CD4-positive, alpha-beta T cell (primary cell): ENCODE measurements at regions not wholly inside any gene's neighbourhood (a gene's known extent, or its start where the extent isn't known, plus 50 kb on each side); places are given as distances from the start of the nearest gene placed in this dataset.

Source experiments
- ATAC-seq: fragments of 200-7000 bp; cut with Tn5 transposase; one replicate; pipeline ENCODE4 v1.10.0; 2022; ENCODE audit warnings: mild to moderate bottlenecking; ENCODE audit not compliant: poor library complexity
- CTCF ChIA-PET: fragments of 350-600 bp; sonication (Branson Sonifier 250); formaldehyde crosslinking; loops from one replicate; lab custom pipeline; 2021; ENCODE audit warnings: antibody characterized with exemption, inconsistent platforms; lab: Charles Lee
- POLR2A ChIA-PET: fragments of 350-600 bp; sonication (Branson Sonifier 250); formaldehyde crosslinking; loops from one replicate; lab custom pipeline; 2021; ENCODE audit warnings: antibody characterized with exemption, inconsistent platforms; lab: Charles Lee
- DNase-seq, 14 experiments: peaks; one replicate each; pipeline ENCODE4 v3.0.0-alpha.2; 2013 to 2020; ENCODE audit warnings: mixed read lengths in 2 of 14
- H3K27ac ChIP-seq, 2 donors: one replicate each; pipeline versions ENCODE4 v1.5.1 to v1.7.0; 2013; ENCODE audit warnings: low read length in 2 of 2, low read depth in 1 of 2, mild to moderate bottlenecking in 1 of 2
- H3K27me3 ChIP-seq, 2 experiments: 1 replicate in 1 of 2; 2 replicates in 1 of 2; pipeline versions ENCODE4 v1.6.1 to v1.7.0; 2013; ENCODE audit warnings: low read length in 2 of 2, control low read depth in 1 of 2, mild to moderate bottlenecking in 1 of 2, moderate library complexity in 1 of 2; ENCODE audit not compliant: insufficient read depth in 2 of 2, control insufficient read depth in 1 of 2
- H3K36me3 ChIP-seq: one replicate; pipeline ENCODE4 v1.6.1; 2013; ENCODE audit warnings: low read length, control low read depth; ENCODE audit not compliant: insufficient read depth
- H3K4me1 ChIP-seq: one replicate; pipeline ENCODE4 v1.6.1; 2013; ENCODE audit warnings: low read length, control low read depth; ENCODE audit not compliant: insufficient read depth
- H3K4me3 ChIP-seq: one replicate; pipeline ENCODE4 v1.5.1; 2013; ENCODE audit warnings: mild to moderate bottlenecking, low read length, moderate library complexity
- H3K9me3 ChIP-seq, 2 experiments: 1 replicate in 1 of 2; 2 replicates in 1 of 2; pipeline versions ENCODE4 v1.6.1 to v1.7.0; 2013; ENCODE audit warnings: low read length in 2 of 2, mild to moderate bottlenecking in 2 of 2, control low read depth in 1 of 2, moderate library complexity in 1 of 2; ENCODE audit not compliant: control insufficient read depth in 1 of 2, insufficient read depth in 1 of 2
- H3K27ac Mint-ChIP-seq: one replicate; pipeline ENCODE4 v1.8.0; 2020; ENCODE audit warnings: mixed read lengths
- H3K27me3 Mint-ChIP-seq: one replicate; pipeline ENCODE4 v1.8.0; 2021; ENCODE audit warnings: mixed read lengths
- H3K36me3 Mint-ChIP-seq: one replicate; pipeline ENCODE4 v1.8.0; 2021; ENCODE audit warnings: low read depth, mixed read lengths
- H3K4me1 Mint-ChIP-seq: one replicate; pipeline ENCODE4 v1.8.0; 2021; ENCODE audit warnings: low read depth, mixed read lengths
- H3K4me3 Mint-ChIP-seq: one replicate; pipeline ENCODE4 v1.8.0; 2020; ENCODE audit warnings: mild to moderate bottlenecking, mixed read lengths
- H3K9me3 Mint-ChIP-seq: one replicate; pipeline ENCODE4 v1.8.0; 2020; ENCODE audit warnings: mixed read lengths
- CTCF ChIP-seq: fragments of 200-600 bp; IDR thresholded peaks from one replicate; pipeline ENCODE4 v1.8.0; 2022; ENCODE audit warnings: antibody characterized with exemption, mild to moderate bottlenecking
- intact Hi-C, 2 experiments: fragments of 100-400 bp; cut with DNase I in 1 of 2; cut with micrococcal nuclease in 1 of 2; formaldehyde crosslinking; loops; one replicate each; pipeline versions ENCODE4 v1.15.1 to v1.9.0; 2023 to 2025; cut with DNase I, micrococcal nuclease

GRCh38 chr6:126779331-126779730, 339.1 kb upstream of the RSPO3 start:
- no peak for TF ChIP-seq CTCF
- ATAC-seq (no peak), DNase-seq (no peak)
- no peak overlapping the region for H3K27ac ChIP-seq
- no peaks in the 10 kb centered on the region for H3K4me1 ChIP-seq
- H3K27ac Mint-ChIP-seq, result no peak overlapping the region
- H3K27me3 ChIP-seq, result no peaks in the 10 kb centered on the region
- CTCF ChIA-PET, result no interaction called here
- no peaks in the 10 kb centered on the region for H3K4me1 Mint-ChIP-seq
- H3K27me3 Mint-ChIP-seq, result no peaks in the 10 kb centered on the region
- H3K9me3 ChIP-seq, result no peaks in the 10 kb centered on the region
- intact Hi-C loops, result no loop called here
- H3K4me3 ChIP-seq, result no peak overlapping the region
- POLR2A ChIA-PET, result no interaction called here
- H3K9me3 Mint-ChIP-seq, result no peaks in the 10 kb centered on the region
- no peaks in the 10 kb centered on the region for H3K36me3 Mint-ChIP-seq
- no peak overlapping the region for H3K4me3 Mint-ChIP-seq
- H3K36me3 ChIP-seq, result no peaks in the 10 kb centered on the region

DNA sequence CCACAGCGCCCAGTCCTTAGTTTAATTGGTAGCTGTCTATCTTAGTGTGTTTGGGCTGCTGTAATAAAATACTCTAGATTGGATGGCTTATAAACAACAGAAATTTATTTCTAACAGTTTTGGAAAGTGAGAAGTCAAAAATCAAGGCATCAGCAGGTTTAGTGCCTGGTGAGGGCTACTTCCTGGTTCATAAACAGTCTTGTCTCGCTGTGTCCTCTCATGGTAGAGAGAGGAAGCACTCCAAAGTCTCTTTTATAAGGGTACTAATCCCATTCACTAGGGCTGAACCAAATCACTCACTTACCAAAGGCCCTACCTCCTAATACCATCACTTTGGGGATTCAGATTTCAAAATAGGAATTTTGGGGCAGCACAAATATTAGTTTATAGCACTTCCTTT, 336.9 kb upstream of the RSPO3 start:
- H3K4me1 Mint-ChIP-seq, result no peaks in the 10 kb centered on the region
- TF ChIP-seq CTCF, result no peak
- Histone ChIP-seq H3K36me3 (no peaks in the 10 kb centered on the region), H3K27ac (no peak overlapping the region), H3K4me1 (no peaks in the 10 kb centered on the region), H3K9me3 (no peaks in the 10 kb centered on the region), H3K27me3 (no peaks in the 10 kb centered on the region), H3K4me3 (no peak overlapping the region)
- no peak overlapping the region for H3K27ac Mint-ChIP-seq
- ATAC-seq (no peak), DNase-seq (no peak)
- intact Hi-C loops, result no loop called here
- no peak overlapping the region for H3K4me3 Mint-ChIP-seq
- no peaks in the 10 kb centered on the region for H3K27me3 Mint-ChIP-seq
- H3K36me3 Mint-ChIP-seq, result no peaks in the 10 kb centered on the region
- H3K9me3 Mint-ChIP-seq, result no peaks in the 10 kb centered on the region
- ChIA-PET CTCF (no interaction called here), POLR2A (no interaction called here)

DNA sequence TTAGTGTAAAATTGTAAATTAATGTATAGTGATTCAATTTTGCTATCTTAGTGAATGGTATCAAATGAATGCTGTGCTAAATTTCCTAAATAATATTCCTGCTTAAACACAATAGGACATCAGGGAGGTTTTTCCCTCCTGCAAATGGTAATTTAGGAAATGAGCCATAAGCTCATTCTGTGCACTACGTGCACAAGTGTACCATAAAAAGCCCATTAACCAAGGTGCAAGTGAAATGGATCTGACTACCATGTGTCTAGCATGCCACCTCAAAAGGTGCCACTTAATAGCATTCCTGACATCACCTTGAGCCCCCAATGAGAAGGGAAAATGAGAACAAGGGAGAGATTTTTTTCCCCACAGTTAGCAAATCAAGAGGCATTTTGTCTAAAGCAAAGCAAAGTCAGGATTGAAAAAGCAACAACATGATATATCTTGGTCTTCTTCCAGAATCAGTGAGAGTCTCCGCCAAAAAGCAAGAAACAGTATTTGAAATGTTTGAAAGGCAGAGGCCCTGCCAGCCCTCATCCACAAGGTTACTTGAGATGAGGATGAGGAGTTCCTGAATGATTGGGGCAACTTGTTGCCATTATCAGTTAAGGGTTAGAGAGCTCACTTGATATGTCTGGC, 334.2 kb upstream of the RSPO3 start:
- Histone ChIP-seq H3K4me1 (no peaks in the 10 kb centered on the region), H3K36me3 (no peaks in the 10 kb centered on the region), H3K4me3 (no peak overlapping the region), H3K9me3 (no peaks in the 10 kb centered on the region), H3K27ac (no peak overlapping the region), H3K27me3 (no peaks in the 10 kb centered on the region)
- ATAC-seq (no peak), DNase-seq (no peak)
- TF ChIP-seq CTCF, result no peak
- Mint-ChIP-seq H3K27ac (no peak overlapping the region), H3K4me3 (no peak overlapping the region), H3K36me3 (no peaks in the 10 kb centered on the region), H3K9me3 (no peaks in the 10 kb centered on the region), H3K27me3 (no peaks in the 10 kb centered on the region), H3K4me1 (no peaks in the 10 kb centered on the region)
- ChIA-PET POLR2A (no interaction called here), CTCF (no interaction called here)
- intact Hi-C loops, result no loop called here
